WTC11 (cell line): ENCODE measurements at regions not wholly inside any gene's neighbourhood (a gene's known extent, or its start where the extent isn't known, plus 50 kb on each side); places are given as distances from the start of the nearest gene placed in this dataset.

ENCODE experiments used
- ATAC-seq: fragments of 200-7000 bp; cut with Tn5 transposase; 2 replicates; pipeline ENCODE4 v1.10.0; 2021; ENCODE audit warnings: mild to moderate bottlenecking, moderate library complexity
- CTCF ChIA-PET: fragments of 300-600 bp; sonication (Branson Sonifier 250); formaldehyde crosslinking; loops from one replicate; lab custom pipeline; 2021; ENCODE audit warnings: antibody characterized with exemption; lab: Charles Lee
- POLR2A ChIA-PET: fragments of 350-600 bp; sonication (Branson Sonifier 250); formaldehyde crosslinking; loops from one replicate; lab custom pipeline; 2021; ENCODE audit warnings: antibody characterized with exemption; lab: Charles Lee
- DNase-seq: peaks from one replicate; pipeline ENCODE4 v3.0.0; 2021; ENCODE audit warnings: low spot score
- H3K27ac Mint-ChIP-seq: 2 replicates; pipeline ENCODE4 v1.8.0; 2021; ENCODE audit warnings: mixed read lengths
- H3K27me3 Mint-ChIP-seq: 2 replicates; pipeline ENCODE4 v1.8.0; 2021; ENCODE audit warnings: low read depth, mild to moderate bottlenecking, moderate library complexity, mixed read lengths
- H3K36me3 Mint-ChIP-seq: 2 replicates; pipeline ENCODE4 v1.8.0; 2021; ENCODE audit warnings: mixed read lengths
- H3K4me1 Mint-ChIP-seq: 2 replicates; pipeline ENCODE4 v1.8.0; 2022; ENCODE audit warnings: mixed read lengths
- H3K4me3 Mint-ChIP-seq: 2 replicates; pipeline ENCODE4 v1.8.0; 2021; ENCODE audit warnings: mild to moderate bottlenecking, moderate library complexity, mixed read lengths
- H3K9me3 Mint-ChIP-seq: 2 replicates; pipeline ENCODE4 v1.8.0; 2021; ENCODE audit warnings: mixed read lengths
- FOXK1 ChIP-seq: sonication (generic); formaldehyde crosslinking; IDR thresholded peaks from 2 replicates; pipeline ENCODE4 v1.8.0; 2022; ENCODE audit warnings: mild to moderate bottlenecking, moderate library complexity, missing genetic modification reagents
- MXD4 ChIP-seq: fragments of 250-450 bp; sonication (Bioruptor Pico); IDR thresholded peaks from 2 replicates; pipeline ENCODE4 v1.8.0; 2021; ENCODE audit warnings: mild to moderate bottlenecking, moderate library complexity, borderline replicate concordance
- MYBL2 ChIP-seq: sonication (generic); formaldehyde crosslinking; IDR thresholded peaks from 2 replicates; pipeline ENCODE4 v1.8.1; 2023; ENCODE audit warnings: mild to moderate bottlenecking, moderate library complexity, missing genetic modification reagents
- NFE2L1 ChIP-seq: sonication (generic); formaldehyde crosslinking; IDR thresholded peaks from 2 replicates; pipeline ENCODE4 v1.8.1; 2023; ENCODE audit warnings: missing genetic modification reagents
- NR2C2 ChIP-seq: sonication (generic); formaldehyde crosslinking; IDR thresholded peaks from 2 replicates; pipeline ENCODE4 v1.8.0; 2022; ENCODE audit warnings: mild to moderate bottlenecking, missing genetic modification reagents
- SP1 ChIP-seq: sonication (generic); formaldehyde crosslinking; conservative IDR thresholded peaks from 2 replicates; pipeline ENCODE4 v1.8.1; 2022; ENCODE audit warnings: missing genetic modification reagents
- ZNF219 ChIP-seq: sonication (generic); formaldehyde crosslinking; IDR thresholded peaks from 2 replicates; pipeline ENCODE4 v1.8.0; 2023; ENCODE audit warnings: missing genetic modification reagents, mild to moderate bottlenecking, borderline replicate concordance
- ZNF232 ChIP-seq: sonication (generic); formaldehyde crosslinking; IDR thresholded peaks from 2 replicates; pipeline ENCODE4 v1.8.0; 2022; ENCODE audit warnings: mild to moderate bottlenecking, missing genetic modification reagents
- ZNF263 ChIP-seq: sonication (generic); formaldehyde crosslinking; IDR thresholded peaks from 2 replicates; pipeline ENCODE4 v1.8.1; 2022; ENCODE audit warnings: low read depth, mild to moderate bottlenecking, moderate library complexity, missing genetic modification reagents
- ZNF281 ChIP-seq: sonication (generic); formaldehyde crosslinking; IDR thresholded peaks from 2 replicates; pipeline ENCODE4 v1.8.0; 2023; ENCODE audit warnings: mild to moderate bottlenecking, missing genetic modification reagents
- ZNF532 ChIP-seq: fragments of 250-450 bp; sonication (Bioruptor Pico); IDR thresholded peaks from 2 replicates; pipeline ENCODE4 v1.9.0; 2021; ENCODE audit warnings: mild to moderate bottlenecking, borderline replicate concordance
- ZSCAN18 ChIP-seq: fragments of 250-450 bp; sonication (Bioruptor Pico); IDR thresholded peaks from 2 replicates; pipeline ENCODE4 v2.1.2; 2022; ENCODE audit warnings: mild to moderate bottlenecking, moderate library complexity
- TF ChIP-seq, protein P1 (sequence below): fragments of 250-450 bp; sonication (Bioruptor Pico); IDR thresholded peaks from 2 replicates; pipeline ENCODE4 v1.9.0; 2021; ENCODE audit warnings: moderate library complexity, mild to moderate bottlenecking, inconsistent platforms, borderline replicate concordance
- TF ChIP-seq, protein P2 (sequence below): sonication (generic); formaldehyde crosslinking; IDR thresholded peaks from 2 replicates; pipeline ENCODE4 v1.8.0; 2022; ENCODE audit warnings: mild to moderate bottlenecking, missing genetic modification reagents
- TF ChIP-seq, protein P3 (sequence below): sonication (generic); formaldehyde crosslinking; IDR thresholded peaks from 2 replicates; pipeline ENCODE4 v1.8.1; 2022; ENCODE audit warnings: mild to moderate bottlenecking, missing genetic modification reagents, moderate library complexity, borderline replicate concordance
- TF ChIP-seq, protein P4 (sequence below): sonication (generic); formaldehyde crosslinking; IDR thresholded peaks from 2 replicates; pipeline ENCODE4 v1.8.0; 2022; ENCODE audit warnings: mild to moderate bottlenecking, missing genetic modification reagents
- TF ChIP-seq, protein P5 (sequence below): sonication (generic); formaldehyde crosslinking; IDR thresholded peaks from 2 replicates; pipeline ENCODE4 v1.8.1; 2022; ENCODE audit warnings: mild to moderate bottlenecking, moderate library complexity, missing genetic modification reagents
- TF ChIP-seq, protein P6 (sequence below): sonication (generic); formaldehyde crosslinking; IDR thresholded peaks from 2 replicates; pipeline ENCODE4 v1.8.0; 2023; ENCODE audit warnings: missing genetic modification reagents, mild to moderate bottlenecking, borderline replicate concordance

DNA sequence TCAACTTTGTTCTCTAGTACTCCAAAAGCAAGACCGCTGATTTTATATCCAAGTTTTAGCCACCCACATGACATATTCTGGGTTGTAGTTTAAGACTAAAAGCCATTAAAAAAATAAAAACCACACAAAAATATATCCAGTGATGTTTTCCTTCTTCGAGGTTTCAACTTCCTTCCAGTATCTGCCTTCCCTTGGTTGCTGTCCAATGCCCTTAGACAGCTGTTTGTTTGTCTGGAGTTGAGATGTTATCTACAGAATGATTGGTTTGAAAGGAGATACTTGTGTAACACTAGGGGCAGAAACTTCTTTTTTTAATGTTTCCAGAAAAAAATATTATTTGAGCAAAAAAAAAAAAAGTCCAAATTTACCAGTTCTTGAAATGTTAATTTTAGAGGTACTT lies 591.5 kb upstream of the PCDH9 start (continued):
- TF ChIP-seq, protein P1, sequence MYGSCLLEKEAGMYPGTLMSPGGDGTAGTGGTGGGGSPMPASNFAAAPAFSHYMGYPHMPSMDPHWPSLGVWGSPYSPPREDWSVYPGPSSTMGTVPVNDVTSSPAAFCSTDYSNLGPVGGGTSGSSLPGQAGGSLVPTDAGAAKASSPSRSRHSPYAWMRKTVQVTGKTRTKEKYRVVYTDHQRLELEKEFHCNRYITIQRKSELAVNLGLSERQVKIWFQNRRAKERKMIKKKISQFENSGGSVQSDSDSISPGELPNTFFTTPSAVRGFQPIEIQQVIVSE (CRISPR knock-in tag), result no peak
- no peak for TF ChIP-seq ZNF219 (CRISPR knock-in tag)
- TF ChIP-seq NR2C2, result no peak

DNA sequence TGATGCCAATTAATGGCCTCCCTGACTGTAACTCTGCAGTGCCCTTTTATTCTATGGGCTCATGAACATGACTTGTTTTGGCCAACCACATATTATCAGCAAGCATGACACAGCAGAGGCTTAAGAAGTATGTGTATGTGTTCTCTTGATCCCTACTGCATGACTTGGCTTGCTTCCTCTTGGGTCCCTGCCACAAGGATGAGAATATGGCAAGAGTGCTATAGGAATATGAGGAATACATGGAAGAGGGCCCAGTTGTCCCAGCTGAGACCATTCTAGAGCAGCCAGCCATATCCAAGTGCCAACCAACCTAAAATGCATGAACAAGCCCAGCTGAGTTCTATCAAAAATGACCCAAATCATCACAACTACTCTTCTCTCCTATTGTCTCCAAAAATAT lies 576.7 kb upstream of the PCDH9 start:
- ChIA-PET POLR2A (no interaction called here), CTCF (no interaction called here)
- Mint-ChIP-seq H3K27ac (no peak overlapping the region), H3K9me3 (peaks cover 15% of the 10 kb centered on the region), H3K4me1 (peaks cover 14% of the 10 kb centered on the region), H3K27me3 (no peaks in the 10 kb centered on the region), H3K36me3 (peaks cover 10% of the 10 kb centered on the region), H3K4me3 (no peak overlapping the region)
- ATAC-seq (no peak), DNase-seq (no peak)
- TF ChIP-seq, protein P2, sequence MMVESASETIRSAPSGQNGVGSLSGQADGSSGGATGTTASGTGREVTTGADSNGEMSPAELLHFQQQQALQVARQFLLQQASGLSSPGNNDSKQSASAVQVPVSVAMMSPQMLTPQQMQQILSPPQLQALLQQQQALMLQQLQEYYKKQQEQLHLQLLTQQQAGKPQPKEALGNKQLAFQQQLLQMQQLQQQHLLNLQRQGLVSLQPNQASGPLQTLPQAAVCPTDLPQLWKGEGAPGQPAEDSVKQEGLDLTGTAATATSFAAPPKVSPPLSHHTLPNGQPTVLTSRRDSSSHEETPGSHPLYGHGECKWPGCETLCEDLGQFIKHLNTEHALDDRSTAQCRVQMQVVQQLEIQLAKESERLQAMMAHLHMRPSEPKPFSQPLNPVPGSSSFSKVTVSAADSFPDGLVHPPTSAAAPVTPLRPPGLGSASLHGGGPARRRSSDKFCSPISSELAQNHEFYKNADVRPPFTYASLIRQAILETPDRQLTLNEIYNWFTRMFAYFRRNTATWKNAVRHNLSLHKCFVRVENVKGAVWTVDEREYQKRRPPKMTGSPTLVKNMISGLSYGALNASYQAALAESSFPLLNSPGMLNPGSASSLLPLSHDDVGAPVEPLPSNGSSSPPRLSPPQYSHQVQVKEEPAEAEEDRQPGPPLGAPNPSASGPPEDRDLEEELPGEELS (CRISPR knock-in tag), result no peak
- TF ChIP-seq, protein P3, sequence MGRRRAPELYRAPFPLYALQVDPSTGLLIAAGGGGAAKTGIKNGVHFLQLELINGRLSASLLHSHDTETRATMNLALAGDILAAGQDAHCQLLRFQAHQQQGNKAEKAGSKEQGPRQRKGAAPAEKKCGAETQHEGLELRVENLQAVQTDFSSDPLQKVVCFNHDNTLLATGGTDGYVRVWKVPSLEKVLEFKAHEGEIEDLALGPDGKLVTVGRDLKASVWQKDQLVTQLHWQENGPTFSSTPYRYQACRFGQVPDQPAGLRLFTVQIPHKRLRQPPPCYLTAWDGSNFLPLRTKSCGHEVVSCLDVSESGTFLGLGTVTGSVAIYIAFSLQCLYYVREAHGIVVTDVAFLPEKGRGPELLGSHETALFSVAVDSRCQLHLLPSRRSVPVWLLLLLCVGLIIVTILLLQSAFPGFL (CRISPR knock-in tag), result no peak
- TF ChIP-seq ZNF532 (CRISPR knock-in tag) (no peak), SP1 (no peak), FOXK1 (CRISPR knock-in tag) (no peak), ZNF232 (no peak), MXD4 (CRISPR knock-in tag) (no peak), ZSCAN18 (CRISPR knock-in tag) (no peak), ZNF263 (CRISPR knock-in tag) (no peak), NFE2L1 (no peak), ZNF281 (CRISPR knock-in tag) (no peak), MYBL2 (CRISPR knock-in tag) (no peak)
- TF ChIP-seq, protein P4, sequence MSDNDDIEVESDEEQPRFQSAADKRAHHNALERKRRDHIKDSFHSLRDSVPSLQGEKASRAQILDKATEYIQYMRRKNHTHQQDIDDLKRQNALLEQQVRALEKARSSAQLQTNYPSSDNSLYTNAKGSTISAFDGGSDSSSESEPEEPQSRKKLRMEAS, result no peak
- TF ChIP-seq, protein P5, sequence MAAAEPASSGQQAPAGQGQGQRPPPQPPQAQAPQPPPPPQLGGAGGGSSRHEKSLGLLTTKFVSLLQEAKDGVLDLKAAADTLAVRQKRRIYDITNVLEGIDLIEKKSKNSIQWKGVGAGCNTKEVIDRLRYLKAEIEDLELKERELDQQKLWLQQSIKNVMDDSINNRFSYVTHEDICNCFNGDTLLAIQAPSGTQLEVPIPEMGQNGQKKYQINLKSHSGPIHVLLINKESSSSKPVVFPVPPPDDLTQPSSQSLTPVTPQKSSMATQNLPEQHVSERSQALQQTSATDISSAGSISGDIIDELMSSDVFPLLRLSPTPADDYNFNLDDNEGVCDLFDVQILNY, result no peak
- TF ChIP-seq, protein P6, sequence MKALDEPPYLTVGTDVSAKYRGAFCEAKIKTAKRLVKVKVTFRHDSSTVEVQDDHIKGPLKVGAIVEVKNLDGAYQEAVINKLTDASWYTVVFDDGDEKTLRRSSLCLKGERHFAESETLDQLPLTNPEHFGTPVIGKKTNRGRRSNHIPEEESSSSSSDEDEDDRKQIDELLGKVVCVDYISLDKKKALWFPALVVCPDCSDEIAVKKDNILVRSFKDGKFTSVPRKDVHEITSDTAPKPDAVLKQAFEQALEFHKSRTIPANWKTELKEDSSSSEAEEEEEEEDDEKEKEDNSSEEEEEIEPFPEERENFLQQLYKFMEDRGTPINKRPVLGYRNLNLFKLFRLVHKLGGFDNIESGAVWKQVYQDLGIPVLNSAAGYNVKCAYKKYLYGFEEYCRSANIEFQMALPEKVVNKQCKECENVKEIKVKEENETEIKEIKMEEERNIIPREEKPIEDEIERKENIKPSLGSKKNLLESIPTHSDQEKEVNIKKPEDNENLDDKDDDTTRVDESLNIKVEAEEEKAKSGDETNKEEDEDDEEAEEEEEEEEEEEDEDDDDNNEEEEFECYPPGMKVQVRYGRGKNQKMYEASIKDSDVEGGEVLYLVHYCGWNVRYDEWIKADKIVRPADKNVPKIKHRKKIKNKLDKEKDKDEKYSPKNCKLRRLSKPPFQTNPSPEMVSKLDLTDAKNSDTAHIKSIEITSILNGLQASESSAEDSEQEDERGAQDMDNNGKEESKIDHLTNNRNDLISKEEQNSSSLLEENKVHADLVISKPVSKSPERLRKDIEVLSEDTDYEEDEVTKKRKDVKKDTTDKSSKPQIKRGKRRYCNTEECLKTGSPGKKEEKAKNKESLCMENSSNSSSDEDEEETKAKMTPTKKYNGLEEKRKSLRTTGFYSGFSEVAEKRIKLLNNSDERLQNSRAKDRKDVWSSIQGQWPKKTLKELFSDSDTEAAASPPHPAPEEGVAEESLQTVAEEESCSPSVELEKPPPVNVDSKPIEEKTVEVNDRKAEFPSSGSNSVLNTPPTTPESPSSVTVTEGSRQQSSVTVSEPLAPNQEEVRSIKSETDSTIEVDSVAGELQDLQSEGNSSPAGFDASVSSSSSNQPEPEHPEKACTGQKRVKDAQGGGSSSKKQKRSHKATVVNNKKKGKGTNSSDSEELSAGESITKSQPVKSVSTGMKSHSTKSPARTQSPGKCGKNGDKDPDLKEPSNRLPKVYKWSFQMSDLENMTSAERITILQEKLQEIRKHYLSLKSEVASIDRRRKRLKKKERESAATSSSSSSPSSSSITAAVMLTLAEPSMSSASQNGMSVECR (CRISPR knock-in tag), result no peak
